NCI-H146 (cell line): ENCODE measurements at regions not wholly inside any gene's neighbourhood (a gene's known extent, or its start where the extent isn't known, plus 50 kb on each side); places are given as distances from the start of the nearest gene placed in this dataset.

Source experiments
- DNase-seq: peaks from one replicate; lab custom pipeline; 2025; lab: John Stamatoyannopoulos, UW

DNA sequence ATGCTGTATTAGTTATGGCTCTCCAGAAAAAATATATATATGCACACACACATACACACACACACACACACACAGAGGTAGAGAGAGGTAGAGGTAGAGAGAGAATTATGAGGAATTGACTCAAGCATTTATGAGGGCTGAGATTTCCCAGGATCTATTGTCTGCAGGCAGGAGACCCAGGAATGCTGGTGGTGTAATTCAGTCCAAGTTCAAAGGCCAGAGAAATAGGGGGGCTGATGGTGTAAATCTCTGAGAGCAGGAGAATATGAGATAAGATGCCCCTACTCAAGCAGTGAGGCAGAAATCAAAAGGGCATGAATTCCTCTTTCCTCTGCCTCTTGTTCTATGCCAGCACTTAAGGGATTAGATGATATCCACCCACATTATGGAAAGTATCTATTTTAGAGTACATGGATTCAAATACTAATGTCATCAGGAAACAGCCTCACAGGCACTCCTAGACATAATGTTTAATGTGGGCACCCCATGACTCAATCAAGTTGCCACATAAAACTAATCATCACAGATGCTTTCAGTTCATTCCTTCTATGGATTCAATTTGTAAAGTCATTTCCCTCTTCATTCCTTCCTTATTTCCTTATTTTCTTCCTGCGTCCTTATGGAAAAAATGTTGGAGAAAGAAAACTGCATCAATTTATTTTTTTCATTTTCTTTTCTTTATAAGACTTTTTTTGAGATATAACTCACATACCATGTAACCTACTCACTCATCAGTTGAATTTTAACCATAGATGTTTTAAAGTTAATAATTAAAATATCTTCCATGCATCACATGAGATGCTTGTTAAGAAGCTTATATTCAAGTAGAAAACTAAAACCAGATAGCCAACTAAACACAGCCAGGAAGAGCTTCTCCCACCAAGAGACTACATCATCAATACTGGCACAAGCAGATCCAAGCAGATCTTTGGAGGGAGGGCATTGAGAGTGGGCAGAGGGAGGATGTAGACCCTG, 406.2 kb downstream of the MBD2 start:
- no peak for DNase-seq

DNA sequence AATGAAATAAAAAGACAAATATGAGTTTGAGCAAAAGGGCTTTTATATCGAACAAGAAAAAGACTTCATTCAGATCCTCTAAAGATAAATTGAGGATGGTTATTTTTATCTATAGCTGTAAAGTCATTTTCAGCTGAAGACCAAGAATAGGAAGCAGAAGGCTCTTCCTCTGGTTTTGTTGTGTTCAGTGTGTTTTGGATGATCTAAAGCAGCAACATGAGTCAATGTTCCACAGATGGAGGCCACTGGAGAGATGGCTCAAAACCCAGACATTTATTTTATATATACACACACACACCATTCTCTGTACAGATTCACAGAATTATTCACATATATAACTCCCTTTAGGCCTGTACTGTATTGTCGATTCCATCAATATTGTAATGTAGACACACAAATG, 424.3 kb downstream of the MBD2 start:
- no peak for DNase-seq

DNA sequence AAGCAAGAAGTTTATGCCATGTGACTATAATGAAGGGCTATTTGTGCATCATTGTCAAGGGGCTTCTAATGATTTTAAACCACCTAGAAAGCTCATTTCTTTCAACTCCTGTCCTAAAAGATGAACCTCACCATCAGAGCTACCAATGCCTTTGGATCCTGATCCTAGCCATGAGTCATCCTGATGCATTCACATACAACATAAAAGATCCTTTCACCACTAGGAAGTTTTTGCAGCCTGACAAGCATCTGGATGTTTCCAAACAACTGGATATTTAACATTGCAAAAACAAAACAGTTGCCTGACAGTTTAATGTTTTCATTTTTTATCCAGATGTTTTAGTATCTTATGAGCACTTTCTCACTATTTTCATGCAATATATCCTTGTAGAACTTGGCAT, 425.3 kb downstream of the MBD2 start:
- no peak for DNase-seq

DNA sequence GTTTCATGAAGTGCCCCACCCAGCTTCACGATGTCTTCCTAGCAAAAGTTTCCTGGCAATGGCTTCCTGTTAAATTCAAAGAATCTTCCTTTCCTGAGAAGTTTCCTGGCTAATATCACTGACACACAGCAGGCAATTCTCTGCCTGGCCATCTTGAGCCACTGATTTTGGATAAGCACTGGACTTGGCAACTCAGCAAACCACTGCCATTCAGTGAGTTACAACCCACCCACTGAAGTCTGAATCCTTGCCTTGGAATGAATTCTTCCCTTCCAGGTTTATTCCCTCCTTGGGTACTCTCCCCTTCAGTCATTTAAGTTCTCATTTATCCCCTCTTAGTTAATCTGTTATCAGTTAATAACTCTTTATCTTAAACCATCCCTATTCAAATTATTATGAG, 426.0 kb downstream of the MBD2 start:
- no peak for DNase-seq

DNA sequence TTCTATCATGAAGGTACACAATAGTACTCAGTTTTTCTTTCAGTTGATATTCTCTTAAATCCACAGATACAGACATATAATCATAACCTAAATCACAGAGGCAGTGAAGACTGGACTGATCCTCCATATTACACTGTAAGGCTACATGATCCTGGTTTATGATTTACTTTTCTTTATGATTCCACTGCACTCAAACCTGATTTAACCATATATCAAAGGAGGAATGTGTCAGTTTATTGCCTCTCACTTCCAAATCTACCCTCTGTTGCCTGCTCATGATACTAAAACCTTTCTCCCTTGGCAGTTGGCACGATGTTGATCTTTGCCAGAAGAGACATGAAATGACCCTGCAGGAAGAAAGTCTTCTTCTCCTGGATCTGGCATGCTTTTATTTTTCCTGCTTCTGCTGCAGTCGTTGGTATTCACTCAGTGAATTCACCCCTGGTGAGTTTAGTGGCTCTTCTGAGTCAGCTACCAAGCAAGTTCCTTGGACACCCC, 426.4 kb downstream of the MBD2 start:
- no peak for DNase-seq

DNA sequence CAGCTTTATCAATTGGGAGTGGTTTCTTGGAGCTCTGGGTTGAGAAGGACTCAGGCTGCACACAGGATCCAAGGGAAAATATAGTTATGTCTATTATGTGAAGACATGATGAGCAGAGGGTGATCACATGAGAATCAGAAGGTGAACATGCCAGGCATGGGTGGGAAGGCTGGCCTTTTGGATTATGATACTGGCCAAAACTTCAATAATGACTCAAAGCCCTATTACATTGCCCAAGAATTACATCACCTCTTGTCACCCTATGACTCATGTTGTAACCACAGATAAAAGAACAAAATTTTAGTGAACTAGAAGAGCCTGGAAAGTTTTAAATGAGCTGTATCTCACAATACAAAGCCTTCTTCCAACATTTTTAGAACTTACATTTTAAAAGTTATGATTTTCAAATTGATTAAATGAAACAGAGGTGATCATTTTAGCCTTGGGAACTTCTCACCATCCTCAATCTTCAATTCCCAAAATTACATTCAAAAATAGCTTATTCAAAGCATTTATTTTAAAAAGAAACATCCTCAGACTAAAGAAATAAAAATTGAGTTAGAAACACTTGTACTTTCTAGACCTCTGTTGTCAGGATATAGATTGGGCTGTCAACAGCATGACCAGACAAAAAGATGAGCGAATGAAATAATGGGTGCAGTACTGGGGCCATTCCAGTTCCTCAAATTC, 428.3 kb downstream of the MBD2 start:
- no peak for DNase-seq

DNA sequence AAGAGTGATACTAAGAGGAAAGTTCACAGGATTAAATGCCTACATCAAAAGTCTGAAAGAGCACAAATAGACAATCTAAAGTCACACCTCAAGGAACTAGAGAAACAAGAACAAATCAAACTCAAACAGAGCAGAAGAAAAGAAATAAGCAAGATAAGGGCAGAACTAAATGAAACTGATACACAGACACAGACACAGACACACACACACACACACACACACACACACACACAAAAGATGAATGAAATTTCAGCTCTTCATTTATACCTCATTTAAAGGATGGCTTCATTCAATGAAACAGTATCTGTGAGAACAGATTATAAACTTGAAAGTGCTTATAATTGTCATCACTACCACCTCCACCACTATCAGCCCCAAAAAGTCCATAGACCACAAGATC, 428.9 kb downstream of the MBD2 start:
- no peak for DNase-seq

DNA sequence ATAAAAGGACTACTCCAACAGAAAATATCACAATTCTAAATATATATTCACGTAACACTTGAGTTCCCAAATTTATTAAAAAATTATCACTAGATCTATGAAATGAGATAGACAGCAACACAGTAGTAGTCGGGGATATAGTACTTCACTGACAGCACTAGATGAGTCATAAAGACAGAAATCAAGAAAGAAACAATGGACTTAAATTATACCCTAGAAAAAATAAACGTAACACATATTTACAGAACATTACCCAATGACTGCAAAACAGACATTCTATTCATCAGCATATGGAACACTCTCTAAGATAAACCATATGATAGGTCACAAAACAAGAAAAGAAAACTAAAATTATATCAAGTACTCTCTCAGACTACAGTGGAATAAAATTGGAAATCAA, 429.4 kb downstream of the MBD2 start:
- no peak for DNase-seq

DNA sequence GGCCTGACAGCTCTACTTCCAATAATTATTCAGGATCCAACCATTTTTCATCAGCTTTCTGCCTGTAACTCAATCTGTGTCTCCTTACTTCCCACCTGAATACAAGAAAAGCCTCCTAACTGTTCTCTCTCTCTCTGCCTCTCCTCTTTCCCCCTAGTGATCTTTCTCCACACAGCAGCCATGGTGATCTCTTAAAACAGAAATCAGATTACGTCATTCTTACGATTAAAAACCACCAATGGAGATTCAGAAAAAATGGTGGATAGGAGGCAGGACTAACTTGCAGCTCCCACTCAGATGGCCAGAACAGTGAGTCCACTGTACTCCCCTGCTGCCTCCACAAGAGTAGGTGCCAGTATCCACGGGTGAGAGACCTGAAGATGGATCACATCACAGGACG, 431.7 kb downstream of the MBD2 start:
- DNase-seq, result no peak

DNA sequence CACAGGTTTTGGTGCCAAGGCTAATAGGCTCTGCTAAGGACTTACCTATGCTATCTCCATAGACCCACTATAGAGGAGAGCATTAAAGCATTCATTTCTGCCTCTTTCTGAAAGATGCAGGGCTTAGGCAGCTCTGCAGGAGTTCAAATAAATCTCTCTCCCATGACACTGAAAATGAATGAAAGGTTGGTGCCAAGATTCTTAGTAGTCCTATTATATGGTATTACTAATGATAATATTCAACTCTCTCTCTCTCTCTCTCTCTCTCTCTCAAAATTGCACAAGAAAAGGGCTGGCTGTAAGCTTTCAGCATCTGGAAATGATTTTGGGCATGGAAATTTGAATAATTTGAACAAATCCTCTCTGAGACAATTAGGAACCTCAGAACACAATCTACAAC, 433.7 kb downstream of the MBD2 start:
- no peak for DNase-seq

DNA sequence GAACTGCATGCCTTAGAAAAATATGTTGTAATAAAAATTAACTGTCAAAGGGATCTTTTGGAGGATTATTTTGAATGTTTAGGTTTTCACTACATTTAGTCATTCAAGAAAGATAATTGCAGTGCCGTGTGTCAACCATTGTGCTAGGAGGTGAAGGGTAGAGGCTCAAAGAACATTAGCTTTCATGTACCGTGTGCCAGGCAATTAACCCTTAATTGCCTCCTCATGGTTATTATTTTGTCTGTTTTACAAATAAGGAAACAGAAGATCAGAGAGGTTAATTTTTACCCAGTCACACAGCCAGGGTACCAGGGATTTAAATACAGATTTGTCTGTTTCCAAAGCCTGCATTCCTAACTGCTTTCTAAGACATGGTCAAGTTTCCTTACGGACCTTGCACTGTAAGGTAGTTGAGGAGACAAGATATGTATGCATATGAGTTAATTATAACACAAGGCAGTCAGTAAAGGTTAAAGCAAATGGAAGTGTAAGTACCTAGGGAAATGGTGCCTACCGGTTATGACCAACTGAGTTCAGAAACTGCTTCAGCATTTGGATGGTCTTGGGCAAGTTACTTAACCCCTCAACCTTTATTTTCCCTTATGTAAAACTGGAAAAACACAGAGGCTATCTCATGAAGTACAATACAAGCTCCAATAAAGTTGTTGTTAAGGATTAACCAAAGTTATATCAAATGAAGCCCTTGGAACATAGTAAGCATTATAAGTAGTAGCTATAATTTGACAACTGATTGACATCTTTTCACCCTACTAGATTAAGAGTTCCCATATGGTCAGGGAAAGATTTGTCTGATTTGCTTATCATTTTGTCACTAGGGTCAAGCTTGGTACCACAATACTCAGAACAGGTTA, 434.9 kb downstream of the MBD2 start:
- DNase-seq, result no peak

DNA sequence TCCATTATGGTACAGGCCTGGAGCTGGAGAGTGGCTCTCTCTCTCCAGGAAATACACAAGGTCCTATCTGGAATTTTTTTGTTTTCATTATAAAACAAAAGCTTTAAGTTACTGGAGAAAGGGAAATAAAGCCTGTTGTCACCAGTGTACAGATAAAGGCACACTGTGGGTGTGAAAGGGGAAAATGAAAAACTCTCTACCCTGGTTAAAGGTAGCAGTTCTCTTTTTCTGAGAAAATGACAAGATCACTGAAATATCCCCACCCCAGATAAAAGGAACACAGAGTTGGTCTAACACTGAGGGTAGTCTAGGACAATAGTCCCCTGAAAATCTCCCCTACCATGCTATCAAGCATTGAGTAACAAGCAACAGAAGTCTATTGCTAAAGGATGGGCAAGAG, 438.7 kb downstream of the MBD2 start:
- DNase-seq, result no peak

DNA sequence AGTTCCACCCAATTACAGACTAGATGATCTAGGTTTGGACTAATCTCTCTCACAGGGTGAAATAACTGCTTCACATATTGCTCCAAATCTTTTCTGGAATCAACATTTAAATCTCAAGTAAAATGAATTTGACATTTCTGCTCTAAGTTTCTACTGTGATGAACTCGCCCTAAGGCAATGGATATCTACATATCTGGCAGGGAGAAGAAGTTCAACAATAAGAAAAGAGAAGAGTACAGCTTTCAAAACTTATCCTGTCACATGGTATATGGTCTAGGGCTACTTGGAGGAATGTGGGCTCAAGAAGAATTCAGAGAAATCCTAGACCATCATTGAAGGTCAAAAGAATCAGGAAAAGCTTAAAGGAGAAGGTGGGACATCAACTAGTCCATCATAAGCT, 440.2 kb downstream of the MBD2 start:
- DNase-seq, result no peak

DNA sequence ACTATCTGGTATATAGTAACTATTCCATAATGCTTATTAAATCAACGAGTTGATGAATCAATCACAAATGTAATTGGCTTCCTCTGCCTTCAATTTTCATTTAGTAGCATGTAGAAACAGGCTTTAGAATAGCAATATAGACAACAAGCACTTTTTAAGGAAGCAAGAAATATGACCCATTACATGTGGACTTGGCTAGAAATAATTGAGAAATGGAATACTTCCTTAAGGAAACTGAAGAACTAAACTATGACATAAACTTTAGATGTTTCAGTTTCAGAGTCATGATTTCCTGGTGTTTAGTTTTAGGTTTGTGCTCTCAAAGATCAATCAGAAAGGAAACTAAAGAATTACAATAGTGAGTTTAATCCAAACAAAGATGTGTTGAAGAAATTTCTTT, 443.8 kb downstream of the MBD2 start:
- DNase-seq, result no peak

DNA sequence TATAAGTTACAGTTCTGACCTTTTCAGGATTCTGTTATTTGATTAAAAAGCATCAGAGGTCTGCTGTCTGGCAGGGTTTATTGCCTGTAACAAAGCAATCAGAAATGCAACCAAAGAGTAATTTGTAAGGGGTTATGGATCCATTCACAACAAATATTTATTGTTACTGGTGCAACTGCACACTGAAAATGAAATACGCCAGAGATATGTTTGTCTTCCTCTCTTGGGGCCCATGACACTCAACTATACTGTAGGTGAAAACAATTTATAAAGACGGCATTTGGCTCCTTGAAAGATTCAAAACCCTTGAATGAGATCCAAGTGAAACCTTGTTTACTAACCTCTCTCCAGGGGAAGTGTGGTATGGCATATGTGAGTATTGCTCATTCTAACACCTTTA, 452.2 kb downstream of the MBD2 start:
- DNase-seq, result no peak

DNA sequence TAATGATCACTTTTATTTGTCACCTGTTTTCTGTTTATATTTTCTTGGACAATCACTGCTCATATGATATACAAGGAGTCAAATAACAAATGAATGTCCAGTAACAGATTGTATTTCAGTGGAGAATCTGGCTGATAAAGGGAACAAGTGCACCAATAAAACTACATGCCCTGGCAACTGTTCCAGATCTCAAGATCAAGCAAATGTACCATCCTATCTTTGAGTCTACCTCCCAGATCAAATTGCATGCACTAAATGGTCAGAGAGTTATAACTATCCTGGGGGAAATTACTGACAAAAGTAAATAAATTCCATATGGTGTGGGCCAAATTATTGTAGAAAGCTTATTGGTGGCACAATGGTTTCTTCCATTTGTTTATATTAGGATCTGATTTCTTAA, 452.8 kb downstream of the MBD2 start:
- DNase-seq, result no peak

DNA sequence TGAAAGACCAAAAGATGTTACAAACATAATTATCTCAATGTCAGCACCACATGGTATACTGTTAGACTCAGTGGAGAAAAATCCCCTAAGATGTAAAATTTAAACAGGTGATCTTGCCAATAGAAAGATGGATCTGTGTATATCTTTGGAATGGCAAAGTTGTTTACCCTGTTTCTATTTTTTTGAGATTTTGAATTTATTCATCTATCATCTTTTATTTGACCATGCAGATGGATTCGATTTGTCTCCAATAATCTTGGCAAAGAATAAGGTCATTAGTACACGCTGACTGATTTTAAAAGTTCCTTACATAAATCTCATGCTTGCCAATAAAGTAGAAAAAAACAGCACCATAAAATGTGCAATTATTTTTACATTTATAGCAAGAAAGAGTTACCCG, 459.3 kb downstream of the MBD2 start:
- no peak for DNase-seq

DNA sequence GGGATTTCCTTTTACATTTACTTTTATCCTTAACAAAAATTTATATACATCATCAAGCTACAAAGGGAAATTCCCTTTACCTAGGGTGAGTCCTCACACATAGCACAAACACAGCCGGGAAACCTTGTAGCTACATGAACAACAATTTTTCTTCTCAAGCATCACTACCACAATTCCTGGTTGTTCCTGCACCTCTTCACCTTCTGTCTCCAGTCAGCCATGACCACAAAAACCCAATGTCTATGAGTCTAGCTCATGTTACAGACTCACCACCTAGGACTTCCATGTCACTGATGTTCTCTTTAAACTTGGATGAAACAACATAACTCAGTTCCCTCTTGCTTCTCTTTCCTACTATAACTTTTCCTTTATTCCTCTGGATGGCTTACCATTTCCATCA, 460.4 kb downstream of the MBD2 start:
- no peak for DNase-seq

DNA sequence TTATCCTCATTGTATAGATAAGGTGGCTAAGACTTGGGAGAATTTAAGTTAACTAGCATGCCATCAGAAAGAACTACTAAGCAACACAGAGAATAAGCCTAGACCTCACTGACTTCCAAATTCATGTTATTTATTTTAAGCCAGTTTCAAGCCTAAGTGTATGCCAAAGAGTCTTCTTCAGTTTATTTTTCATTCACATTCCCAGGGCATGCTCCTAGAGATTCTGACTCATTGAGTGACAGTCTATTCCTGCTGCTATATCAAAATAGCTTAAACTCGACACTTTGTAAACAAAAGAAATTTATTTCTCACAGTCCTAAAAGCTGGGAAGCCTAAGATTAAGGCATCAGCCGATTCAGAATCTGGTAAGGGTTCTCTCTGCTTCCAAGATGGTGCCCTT, 467.1 kb downstream of the MBD2 start:
- no peak for DNase-seq

DNA sequence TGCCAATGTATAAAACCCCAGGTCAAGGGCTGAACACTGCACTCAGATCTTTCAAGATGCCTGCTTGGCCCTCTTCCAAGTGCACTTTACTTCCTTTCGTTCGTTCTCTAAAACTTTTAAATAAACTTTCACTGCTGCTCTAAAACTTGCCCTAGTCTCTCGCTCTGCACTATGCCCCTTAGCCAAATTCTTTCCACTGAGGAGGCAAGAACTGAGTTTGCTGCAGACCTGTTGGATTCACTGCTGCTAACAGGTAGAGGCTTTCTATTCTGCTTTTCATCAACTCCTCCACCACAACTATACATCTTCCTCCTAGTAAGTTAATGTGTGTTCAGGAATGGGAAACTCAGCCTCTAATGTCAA, 467.9 kb downstream of the MBD2 start:
- no peak for DNase-seq

DNA sequence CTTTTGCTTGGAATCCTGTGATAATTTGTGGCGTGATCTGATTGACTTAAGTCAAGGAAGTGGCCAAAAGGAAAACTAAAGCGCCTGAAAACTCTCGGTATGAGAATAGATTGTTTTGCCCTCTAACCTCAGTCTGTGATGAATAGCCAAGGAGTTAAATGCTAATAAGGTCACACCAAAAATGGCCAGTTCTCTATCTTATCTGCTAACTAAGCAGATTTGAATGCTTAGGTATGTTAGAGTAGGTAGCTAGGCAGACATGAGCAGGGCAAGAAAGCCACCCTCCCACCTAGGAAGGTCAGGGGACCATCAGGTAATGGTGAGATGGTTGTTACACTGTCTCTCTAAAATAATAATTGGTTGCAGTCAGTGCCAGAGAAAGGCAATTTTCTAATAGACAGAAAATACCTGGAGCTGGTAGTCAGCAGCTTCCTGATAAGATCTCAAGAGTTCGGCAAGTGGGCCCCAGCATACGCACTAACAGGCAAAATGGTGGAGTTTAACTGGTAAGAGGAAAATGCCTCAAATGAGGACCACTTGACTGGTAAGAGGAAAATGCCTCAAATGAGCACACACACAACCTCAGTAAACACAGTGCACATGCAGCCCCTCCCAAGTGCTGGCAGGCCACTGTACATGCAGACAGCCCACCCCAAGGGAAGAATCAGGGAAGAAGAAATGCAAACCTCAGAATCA, 468.4 kb downstream of the MBD2 start:
- no peak for DNase-seq

DNA sequence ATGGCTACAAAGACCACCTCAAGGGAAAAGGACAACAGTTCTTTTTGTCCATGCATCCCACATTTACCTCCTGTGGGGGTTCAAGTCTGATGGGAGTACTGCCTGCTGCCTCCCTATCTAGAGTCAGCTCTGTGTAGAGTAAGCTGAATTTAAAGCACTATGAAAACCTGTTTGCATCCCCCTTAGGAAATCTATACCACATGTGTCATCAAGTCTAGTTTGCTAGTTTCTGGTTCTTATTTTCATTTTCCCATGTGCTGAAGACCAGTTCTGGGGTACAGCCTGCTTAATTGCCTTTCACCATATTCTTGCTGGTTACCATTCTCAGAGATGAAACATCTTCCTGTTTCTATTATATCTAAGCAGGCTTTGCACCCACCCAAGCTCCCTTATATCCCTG, 470.3 kb downstream of the MBD2 start:
- no peak for DNase-seq
